Breast epithelium (tissue), 3 donors: ENCODE measurements at regions not wholly inside any gene's neighbourhood (a gene's known extent, or its start where the extent isn't known, plus 50 kb on each side); places are given as distances from the start of the nearest gene placed in this dataset.

Experiments used
- POLR2A ChIP-seq: fragments of 450-650 bp; IDR thresholded peaks from one replicate; pipeline ENCODE4 v1.6.1; 2016; ENCODE audit warnings: antibody characterized with exemption, mild to moderate bottlenecking, moderate library complexity
- TF ChIP-seq, protein P1 (sequence below), 3 donors: fragments of 450-650 bp; IDR thresholded peaks; one replicate each; pipeline ENCODE4 v1.5.1; 2016 to 2017; ENCODE audit warnings: antibody characterized with exemption in 3 of 3, mild to moderate bottlenecking in 3 of 3, moderate library complexity in 3 of 3

DNA sequence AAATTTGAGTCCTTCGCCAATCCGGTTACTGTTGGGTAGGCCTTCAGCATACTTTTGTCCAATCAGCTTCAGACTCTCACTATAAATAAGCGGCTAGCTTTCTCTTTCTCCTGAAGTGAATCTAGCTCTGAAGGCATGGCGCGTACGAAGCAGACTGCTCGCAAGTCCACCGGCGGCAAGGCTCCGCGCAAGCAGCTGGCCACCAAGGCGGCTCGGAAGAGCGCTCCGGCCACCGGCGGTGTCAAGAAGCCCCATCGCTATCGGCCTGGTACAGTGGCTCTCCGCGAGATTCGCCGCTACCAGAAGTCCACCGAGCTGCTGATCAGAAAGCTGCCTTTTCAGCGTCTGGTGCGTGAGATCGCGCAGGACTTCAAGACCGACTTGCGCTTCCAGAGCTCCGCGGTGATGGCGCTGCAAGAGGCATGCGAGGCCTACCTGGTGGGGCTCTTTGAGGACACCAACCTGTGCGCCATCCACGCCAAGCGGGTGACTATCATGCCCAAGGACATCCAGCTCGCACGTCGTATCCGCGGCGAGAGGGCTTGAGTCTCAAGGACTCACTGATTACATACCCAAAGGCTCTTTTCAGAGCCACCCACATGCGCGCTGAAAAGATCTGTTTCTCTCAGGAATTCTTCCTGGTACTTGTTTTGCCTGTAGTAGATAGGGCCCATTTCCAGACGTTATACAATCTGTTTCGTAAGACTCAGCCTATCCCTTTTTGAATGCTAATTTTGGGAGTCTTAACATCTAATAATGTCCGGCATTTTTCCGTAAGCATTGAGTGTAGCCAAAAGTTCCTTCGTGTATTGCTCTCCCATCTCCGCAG, 102.0 kb downstream of the OR2B2 start:
- TF ChIP-seq, protein P1, sequence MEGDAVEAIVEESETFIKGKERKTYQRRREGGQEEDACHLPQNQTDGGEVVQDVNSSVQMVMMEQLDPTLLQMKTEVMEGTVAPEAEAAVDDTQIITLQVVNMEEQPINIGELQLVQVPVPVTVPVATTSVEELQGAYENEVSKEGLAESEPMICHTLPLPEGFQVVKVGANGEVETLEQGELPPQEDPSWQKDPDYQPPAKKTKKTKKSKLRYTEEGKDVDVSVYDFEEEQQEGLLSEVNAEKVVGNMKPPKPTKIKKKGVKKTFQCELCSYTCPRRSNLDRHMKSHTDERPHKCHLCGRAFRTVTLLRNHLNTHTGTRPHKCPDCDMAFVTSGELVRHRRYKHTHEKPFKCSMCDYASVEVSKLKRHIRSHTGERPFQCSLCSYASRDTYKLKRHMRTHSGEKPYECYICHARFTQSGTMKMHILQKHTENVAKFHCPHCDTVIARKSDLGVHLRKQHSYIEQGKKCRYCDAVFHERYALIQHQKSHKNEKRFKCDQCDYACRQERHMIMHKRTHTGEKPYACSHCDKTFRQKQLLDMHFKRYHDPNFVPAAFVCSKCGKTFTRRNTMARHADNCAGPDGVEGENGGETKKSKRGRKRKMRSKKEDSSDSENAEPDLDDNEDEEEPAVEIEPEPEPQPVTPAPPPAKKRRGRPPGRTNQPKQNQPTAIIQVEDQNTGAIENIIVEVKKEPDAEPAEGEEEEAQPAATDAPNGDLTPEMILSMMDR (IDR thresholded peaks at IDR 0.05): peak in 1 of 3 donors; percentile 11
- peak; percentile 95 for TF ChIP-seq POLR2A
